GM23248 (cell line): ENCODE measurements at regions not wholly inside any gene's neighbourhood (a gene's known extent, or its start where the extent isn't known, plus 50 kb on each side); places are given as distances from the start of the nearest gene placed in this dataset.

Experiments
- DNase-seq: peaks from one replicate; pipeline ENCODE4 v3.0.0-alpha.2; 2015
- H2AFZ ChIP-seq: fragments of 200-600 bp; sonication (generic); 2 replicates; pipeline ENCODE4 v1.6.1; 2016; ENCODE audit warnings: antibody characterized with exemption
- H3F3A ChIP-seq: fragments of 200-600 bp; sonication (generic); 2 replicates; pipeline ENCODE4 v1.6.1; 2016; ENCODE audit warnings: mild to moderate bottlenecking, antibody characterized with exemption, mixed run types; ENCODE audit not compliant: insufficient read depth
- H3K27ac ChIP-seq: fragments of 200-600 bp; sonication (generic); 2 replicates; pipeline ENCODE4 v1.5.1; 2016; ENCODE audit warnings: mild to moderate bottlenecking
- H3K27me3 ChIP-seq: fragments of 200-600 bp; sonication (generic); replicated peaks from 2 replicates; pipeline ENCODE4 v1.6.1; 2016; ENCODE audit warnings: mild to moderate bottlenecking; ENCODE audit not compliant: insufficient read depth
- H3K36me3 ChIP-seq: fragments of 200-600 bp; sonication (generic); 2 replicates; pipeline ENCODE4 v1.6.1; 2016; ENCODE audit warnings: low read depth, mild to moderate bottlenecking
- H3K4me1 ChIP-seq: fragments of 200-600 bp; sonication (generic); 2 replicates; pipeline ENCODE4 v1.6.1; 2016; ENCODE audit warnings: mild to moderate bottlenecking; ENCODE audit not compliant: insufficient read depth
- H3K4me2 ChIP-seq: fragments of 200-600 bp; sonication (generic); one replicate; pipeline ENCODE4 v1.6.1; 2016; ENCODE audit warnings: mild to moderate bottlenecking; ENCODE audit not compliant: unreplicated experiment
- H3K4me3 ChIP-seq: fragments of 200-600 bp; sonication (generic); 2 replicates; pipeline ENCODE4 v1.5.1; 2016; ENCODE audit warnings: mild to moderate bottlenecking
- H3K79me2 ChIP-seq: fragments of 200-600 bp; sonication (generic); 2 replicates; pipeline ENCODE4 v1.6.1; 2016; ENCODE audit warnings: mild to moderate bottlenecking; ENCODE audit not compliant: insufficient read depth
- H3K9ac ChIP-seq: fragments of 200-600 bp; sonication (generic); 2 replicates; pipeline ENCODE4 v1.6.1; 2016; ENCODE audit warnings: mild to moderate bottlenecking
- H3K9me2 ChIP-seq: fragments of 200-600 bp; sonication (generic); 2 replicates; pipeline ENCODE4 v1.6.1; 2016; ENCODE audit warnings: mixed run types, mild to moderate bottlenecking, moderate library complexity; ENCODE audit not compliant: insufficient read depth
- H3K9me3 ChIP-seq: fragments of 200-600 bp; sonication (generic); one replicate; pipeline ENCODE4 v1.6.1; 2017; ENCODE audit warnings: low read depth
- H4K20me1 ChIP-seq: fragments of 200-600 bp; sonication (generic); 2 replicates; pipeline ENCODE4 v1.6.0; 2016; ENCODE audit not compliant: insufficient read depth
- EZH2 ChIP-seq: fragments of 200-600 bp; sonication (generic); IDR thresholded peaks from 2 replicates; pipeline ENCODE4 v1.6.1; 2018; ENCODE audit warnings: antibody characterized with exemption, mild to moderate bottlenecking; ENCODE audit not compliant: insufficient read depth, poor library complexity, severe bottlenecking
- EZH2phosphoT487 ChIP-seq: fragments of 200-600 bp; sonication (generic); IDR thresholded peaks from 2 replicates; pipeline ENCODE4 v1.6.1; 2018; ENCODE audit warnings: antibody characterized with exemption, moderate library complexity, mild to moderate bottlenecking, low read depth; ENCODE audit not compliant: insufficient read depth
- WGBS, 2 experiments: methylation state at CpG; one replicate each; pipeline ENCODE4 v1.1.6; 2015 to 2017; ENCODE audit warnings: low lambda C conversion rate in 2 of 2, low coverage in 1 of 2; ENCODE audit errors: missing lambda C conversion rate in 2 of 2; 5-methylcytosine and 5-hydroxymethylcytosine counted together
- in situ Hi-C: fragments of 300-500 bp; cut with MboI; formaldehyde crosslinking; loops from 2 replicates; pipeline ENCODE4 v1.15.0; 2020

- no peaks in the 10 kb centered on the region for H3K79me2 ChIP-seq
- H3K4me1 ChIP-seq: no peaks in the 10 kb centered on the region
- H3K27ac ChIP-seq: no peak overlapping the region
- DNase-seq: no peak
- H2AFZ ChIP-seq: no peak overlapping the region
- no peaks in the 10 kb centered on the region for H3F3A ChIP-seq
- H3K9me2 ChIP-seq: no peaks in the 10 kb centered on the region
- H3K9me3 ChIP-seq: no peaks in the 10 kb centered on the region
- H3K36me3 ChIP-seq: no peaks in the 10 kb centered on the region
- no peak overlapping the region for H3K4me3 ChIP-seq
- H3K4me2 ChIP-seq: no peak overlapping the region
- H3K27me3 ChIP-seq: peaks cover 16% of the 10 kb centered on the region; the same call in 1 of the 2 replicates
- WGBS, 2 experiments: 79 to 85% methylated on average over 2 of the region's 2 CpGs
- TF ChIP-seq EZH2 (no peak), EZH2phosphoT487 (no peak)
- H4K20me1 ChIP-seq: no peaks in the 10 kb centered on the region
- H3K9ac ChIP-seq: no peak overlapping the region
- in situ Hi-C loops: no loop called here
Observed at GRCh38 chr2:217001740-217002139, 141.9 kb upstream of the TNP1 start.

- no peaks in the 10 kb centered on the region for H3K9me3 ChIP-seq
- H3K36me3 ChIP-seq: no peaks in the 10 kb centered on the region
- H3K27ac ChIP-seq: no peak overlapping the region
- no peaks in the 10 kb centered on the region for H4K20me1 ChIP-seq
- H3K27me3 ChIP-seq: peaks cover 18% of the 10 kb centered on the region; the same call in 1 of the 2 replicates
- H3K79me2 ChIP-seq: no peaks in the 10 kb centered on the region
- H3K4me3 ChIP-seq: no peak overlapping the region
- DNase-seq: no peak
- TF ChIP-seq EZH2: no peak
- TF ChIP-seq EZH2phosphoT487: no peak
- H3K4me2 ChIP-seq: no peak overlapping the region
- no peaks in the 10 kb centered on the region for H3K4me1 ChIP-seq
- in situ Hi-C loops: no loop called here
- no peak overlapping the region for H3K9ac ChIP-seq
- no peaks in the 10 kb centered on the region for H3F3A ChIP-seq
- H2AFZ ChIP-seq: no peak overlapping the region
- no peaks in the 10 kb centered on the region for H3K9me2 ChIP-seq
- 59 to 66% methylated on average over 3 of the region's 3 CpGs for WGBS, 2 experiments
Observed at GRCh38 chr2:217000406-217000805, 140.5 kb upstream of the TNP1 start.

GRCh38 chr2:216996279-216996845 lies 136.5 kb upstream of the TNP1 start:
- Histone ChIP-seq H3K36me3 (no peaks in the 10 kb centered on the region), H3K9me2 (no peaks in the 10 kb centered on the region), H3K4me3 (no peak overlapping the region), H4K20me1 (no peaks in the 10 kb centered on the region), H3K4me2 (no peak overlapping the region), H3K9ac (no peak overlapping the region), H3K27me3 (peaks cover 25% of the 10 kb centered on the region), H3K27ac (no peak overlapping the region), H3K4me1 (no peaks in the 10 kb centered on the region), H3K9me3 (no peaks in the 10 kb centered on the region), H3K79me2 (no peaks in the 10 kb centered on the region), H2AFZ (no peak overlapping the region), H3F3A (no peaks in the 10 kb centered on the region)
- WGBS, 2 experiments: 80 to 82% methylated on average over 8 of the region's 8 CpGs
- DNase-seq: no peak
- in situ Hi-C loops: no loop called here
- TF ChIP-seq EZH2 (no peak), EZH2phosphoT487 (no peak)

GRCh38 chr2:216994353-216994854 lies 134.5 kb upstream of the TNP1 start:
- no peak for DNase-seq
- in situ Hi-C loops: no loop called here
- H3K4me1 ChIP-seq: no peaks in the 10 kb centered on the region
- no peak overlapping the region for H3K4me3 ChIP-seq
- 21% methylated on average over 7 of the region's 7 CpGs for WGBS, 2 experiments
- no peaks in the 10 kb centered on the region for H3K9me2 ChIP-seq
- H3K36me3 ChIP-seq: no peaks in the 10 kb centered on the region
- H3K79me2 ChIP-seq: no peaks in the 10 kb centered on the region
- H3K27ac ChIP-seq: no peak overlapping the region
- no peaks in the 10 kb centered on the region for H3F3A ChIP-seq
- no peak for TF ChIP-seq EZH2phosphoT487
- TF ChIP-seq EZH2: no peak
- no peak overlapping the region for H2AFZ ChIP-seq
- no peaks in the 10 kb centered on the region for H3K9me3 ChIP-seq
- no peak overlapping the region for H3K9ac ChIP-seq
- no peak overlapping the region for H3K4me2 ChIP-seq
- peaks cover 16% of the 10 kb centered on the region for H3K27me3 ChIP-seq
- H4K20me1 ChIP-seq: no peaks in the 10 kb centered on the region
